Right lobe of liver (tissue), 4 donors: ENCODE measurements at regions not wholly inside any gene's neighbourhood (a gene's known extent, or its start where the extent isn't known, plus 50 kb on each side); places are given as distances from the start of the nearest gene placed in this dataset.

Experiments
- POLR2A ChIP-seq: fragments of 450-650 bp; IDR thresholded peaks from one replicate; pipeline ENCODE4 v1.6.1; 2017; ENCODE audit warnings: antibody characterized with exemption, mild to moderate bottlenecking
- TF ChIP-seq, protein P1 (sequence below), 4 donors: fragments of 200-600 bp in 3 of 4; fragments of 450-650 bp in 1 of 4; IDR thresholded peaks; one replicate each; pipeline versions ENCODE4 v1.5.1 to v1.8.0; 2016 to 2022; ENCODE audit warnings: antibody characterized with exemption in 4 of 4, mild to moderate bottlenecking in 2 of 4
- donor health status: DM: no; HTN: no; CAD: no.
- donor health status: DM: no; HTN: no; CAD: no.
- donor health status: DM: no; HTN: yes; CAD: no.

DNA sequence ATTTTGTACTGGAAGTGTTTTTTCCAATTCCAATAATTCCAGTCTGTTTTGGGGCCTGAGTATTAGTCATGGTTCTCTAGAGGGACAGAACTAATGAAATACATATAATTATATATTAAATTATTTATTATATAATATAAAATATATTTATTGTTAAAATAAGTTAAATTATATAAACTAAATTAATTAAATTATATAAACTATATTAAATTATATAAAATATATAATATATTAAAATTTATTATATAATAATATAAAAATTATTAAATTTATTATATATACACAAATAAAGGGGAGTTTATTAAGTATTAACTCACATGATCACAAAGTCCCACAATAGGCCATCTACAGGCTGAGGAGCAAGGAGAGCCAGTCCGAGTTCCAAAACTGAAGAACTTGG lies 253.4 kb upstream of the NETO1 start:
- TF ChIP-seq, protein P1, sequence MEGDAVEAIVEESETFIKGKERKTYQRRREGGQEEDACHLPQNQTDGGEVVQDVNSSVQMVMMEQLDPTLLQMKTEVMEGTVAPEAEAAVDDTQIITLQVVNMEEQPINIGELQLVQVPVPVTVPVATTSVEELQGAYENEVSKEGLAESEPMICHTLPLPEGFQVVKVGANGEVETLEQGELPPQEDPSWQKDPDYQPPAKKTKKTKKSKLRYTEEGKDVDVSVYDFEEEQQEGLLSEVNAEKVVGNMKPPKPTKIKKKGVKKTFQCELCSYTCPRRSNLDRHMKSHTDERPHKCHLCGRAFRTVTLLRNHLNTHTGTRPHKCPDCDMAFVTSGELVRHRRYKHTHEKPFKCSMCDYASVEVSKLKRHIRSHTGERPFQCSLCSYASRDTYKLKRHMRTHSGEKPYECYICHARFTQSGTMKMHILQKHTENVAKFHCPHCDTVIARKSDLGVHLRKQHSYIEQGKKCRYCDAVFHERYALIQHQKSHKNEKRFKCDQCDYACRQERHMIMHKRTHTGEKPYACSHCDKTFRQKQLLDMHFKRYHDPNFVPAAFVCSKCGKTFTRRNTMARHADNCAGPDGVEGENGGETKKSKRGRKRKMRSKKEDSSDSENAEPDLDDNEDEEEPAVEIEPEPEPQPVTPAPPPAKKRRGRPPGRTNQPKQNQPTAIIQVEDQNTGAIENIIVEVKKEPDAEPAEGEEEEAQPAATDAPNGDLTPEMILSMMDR (IDR thresholded peaks at IDR 0.05), result no peak
- TF ChIP-seq POLR2A, result no peak
